Prostate gland (tissue), 2 donors: ENCODE measurements at regions not wholly inside any gene's neighbourhood (a gene's known extent, or its start where the extent isn't known, plus 50 kb on each side); places are given as distances from the start of the nearest gene placed in this dataset.

Source experiments
- POLR2AphosphoS5 ChIP-seq: sonication (generic); formaldehyde crosslinking; IDR thresholded peaks from one replicate; pipeline ENCODE4 v1.6.1; 2017; ENCODE audit warnings: antibody characterized with exemption
- TF ChIP-seq, protein P1 (sequence below), 4 experiments: fragments of 200-600 bp in 2 of 4; fragments of 450-650 bp in 2 of 4; sonication (generic) in 2 of 4; IDR thresholded peaks; 1 replicate in 3 of 4; 2 replicates in 1 of 4; pipeline ENCODE4 v1.5.1; 2016 to 2019; ENCODE audit warnings: antibody characterized with exemption in 4 of 4, mild to moderate bottlenecking in 2 of 4, moderate library complexity in 2 of 4

DNA sequence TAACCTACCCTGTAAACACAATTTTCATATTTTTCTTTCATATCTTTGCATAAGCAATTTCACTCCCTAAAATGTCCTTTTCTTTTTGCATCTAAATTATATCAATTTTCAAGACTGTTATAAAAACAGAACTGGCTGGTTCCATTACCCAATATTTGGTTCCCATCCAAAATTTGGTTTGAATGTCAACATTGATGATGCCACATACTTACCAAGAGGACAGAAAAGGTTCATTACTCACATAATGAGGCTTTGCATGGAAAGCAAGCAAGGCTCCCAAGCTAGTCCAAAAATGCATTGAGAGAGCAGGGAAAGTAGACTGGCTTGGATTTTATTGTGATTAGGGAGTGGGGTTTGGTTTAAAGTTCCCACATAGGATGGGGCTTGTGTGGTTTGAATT lies 144.4 kb upstream of the AKIRIN2 start:
- TF ChIP-seq POLR2AphosphoS5: no peak
- TF ChIP-seq, protein P1, sequence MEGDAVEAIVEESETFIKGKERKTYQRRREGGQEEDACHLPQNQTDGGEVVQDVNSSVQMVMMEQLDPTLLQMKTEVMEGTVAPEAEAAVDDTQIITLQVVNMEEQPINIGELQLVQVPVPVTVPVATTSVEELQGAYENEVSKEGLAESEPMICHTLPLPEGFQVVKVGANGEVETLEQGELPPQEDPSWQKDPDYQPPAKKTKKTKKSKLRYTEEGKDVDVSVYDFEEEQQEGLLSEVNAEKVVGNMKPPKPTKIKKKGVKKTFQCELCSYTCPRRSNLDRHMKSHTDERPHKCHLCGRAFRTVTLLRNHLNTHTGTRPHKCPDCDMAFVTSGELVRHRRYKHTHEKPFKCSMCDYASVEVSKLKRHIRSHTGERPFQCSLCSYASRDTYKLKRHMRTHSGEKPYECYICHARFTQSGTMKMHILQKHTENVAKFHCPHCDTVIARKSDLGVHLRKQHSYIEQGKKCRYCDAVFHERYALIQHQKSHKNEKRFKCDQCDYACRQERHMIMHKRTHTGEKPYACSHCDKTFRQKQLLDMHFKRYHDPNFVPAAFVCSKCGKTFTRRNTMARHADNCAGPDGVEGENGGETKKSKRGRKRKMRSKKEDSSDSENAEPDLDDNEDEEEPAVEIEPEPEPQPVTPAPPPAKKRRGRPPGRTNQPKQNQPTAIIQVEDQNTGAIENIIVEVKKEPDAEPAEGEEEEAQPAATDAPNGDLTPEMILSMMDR (IDR thresholded peaks at IDR 0.05): no peak
